NCI-H524 (cell line): ENCODE measurements at regions not wholly inside any gene's neighbourhood (a gene's known extent, or its start where the extent isn't known, plus 50 kb on each side); places are given as distances from the start of the nearest gene placed in this dataset.
"Not testable (repeated sequence)": the region's sequence is repeated elsewhere in the genome, so short reads cannot be mapped to it uniquely, and the experiment has no call there.

Experiments used
- DNase-seq, 2 experiments: peaks; one replicate each; lab custom pipeline; 2025; lab: John Stamatoyannopoulos, UW

DNA sequence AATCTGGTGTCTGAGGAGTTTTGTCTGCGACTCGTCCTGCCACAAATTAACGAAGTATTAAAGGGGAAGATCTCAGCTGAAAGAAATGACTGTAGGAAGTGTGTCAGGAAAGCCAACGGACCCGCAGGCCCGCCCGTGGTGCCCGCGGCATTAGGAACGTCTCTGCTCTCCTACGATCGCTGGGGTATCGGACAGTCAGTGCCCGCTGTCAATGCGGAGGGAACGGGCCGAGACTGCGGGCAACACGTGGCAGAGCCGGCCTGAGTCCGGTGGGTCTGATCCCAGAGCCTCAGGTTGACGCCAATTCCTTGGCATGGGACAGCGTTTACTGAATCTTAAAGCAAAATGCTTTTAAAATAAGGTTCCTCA lies 128.7 kb downstream of the KBTBD2 start:
- DNase-seq: no peak

DNA sequence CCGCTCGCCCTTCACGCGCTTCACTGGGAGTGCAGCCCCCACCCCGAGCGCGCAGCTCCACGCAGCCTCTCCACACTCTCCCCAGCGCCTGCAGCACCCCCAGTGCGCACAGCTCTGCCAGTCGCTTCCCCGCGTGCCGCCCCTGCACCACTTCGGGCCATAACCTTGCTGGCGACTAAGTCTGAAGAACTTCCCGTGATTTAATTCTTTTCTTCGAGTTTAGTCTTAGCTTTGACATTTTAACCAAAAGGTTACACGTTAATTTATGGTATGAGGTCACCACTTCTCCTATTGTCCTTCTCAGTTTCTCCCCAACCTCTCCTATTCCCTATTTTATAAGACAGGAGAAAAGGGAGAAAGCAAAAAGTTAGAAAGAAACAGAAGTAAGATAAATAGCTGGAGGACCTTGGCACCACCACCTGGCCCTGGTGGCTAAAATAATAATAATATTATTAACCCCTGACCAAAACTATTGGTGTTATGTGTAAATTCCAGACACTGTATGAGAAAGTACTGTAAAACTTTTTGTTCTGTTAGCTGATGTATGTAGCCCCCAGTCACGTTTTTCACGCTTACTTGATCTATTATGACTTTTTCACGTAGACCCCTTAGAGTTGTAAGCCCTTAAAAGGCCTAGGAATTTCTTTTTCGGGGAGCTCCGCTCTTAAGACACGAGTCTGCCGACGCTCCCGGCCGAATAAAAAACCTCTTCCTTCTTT lies 129.2 kb downstream of the KBTBD2 start:
- not testable (repeated sequence) for DNase-seq

DNA sequence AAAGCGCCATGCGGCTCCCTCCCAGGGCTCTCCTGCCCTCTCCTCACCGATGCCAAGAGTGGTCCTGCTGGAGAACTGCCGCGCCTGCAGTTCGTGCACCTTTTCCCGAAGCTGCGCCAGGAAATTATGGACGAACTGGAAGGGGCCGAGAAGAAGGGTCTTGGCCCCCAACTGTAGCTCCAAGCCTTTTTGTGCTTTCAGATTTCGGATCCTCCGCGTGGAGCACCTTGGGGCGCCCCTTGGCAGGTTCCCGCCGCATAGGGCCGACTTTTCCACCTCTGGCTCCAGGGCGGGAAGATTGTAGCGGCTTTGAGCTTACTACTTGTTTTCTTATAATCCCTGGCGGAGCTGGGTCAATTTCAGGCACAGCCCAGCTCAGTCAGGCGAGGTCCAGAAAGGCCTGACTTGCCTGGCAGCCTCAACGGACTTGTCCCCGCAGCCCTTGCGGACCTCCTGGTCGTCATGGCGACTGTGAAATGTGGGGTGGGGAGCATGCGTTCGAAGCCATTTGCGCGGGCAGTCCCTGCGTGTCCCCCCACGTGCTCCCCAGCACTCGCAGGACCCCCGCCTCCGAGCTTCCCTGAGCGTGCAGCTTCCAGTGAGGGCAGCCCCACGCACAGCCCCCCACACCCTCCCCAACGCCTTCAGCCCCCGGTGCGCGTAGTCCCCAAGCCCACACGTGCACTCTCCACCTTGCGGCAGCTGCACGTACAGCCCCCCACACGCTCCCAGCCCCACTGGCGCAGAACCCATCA lies 129.9 kb downstream of the KBTBD2 start:
- DNase-seq: no peak

DNA sequence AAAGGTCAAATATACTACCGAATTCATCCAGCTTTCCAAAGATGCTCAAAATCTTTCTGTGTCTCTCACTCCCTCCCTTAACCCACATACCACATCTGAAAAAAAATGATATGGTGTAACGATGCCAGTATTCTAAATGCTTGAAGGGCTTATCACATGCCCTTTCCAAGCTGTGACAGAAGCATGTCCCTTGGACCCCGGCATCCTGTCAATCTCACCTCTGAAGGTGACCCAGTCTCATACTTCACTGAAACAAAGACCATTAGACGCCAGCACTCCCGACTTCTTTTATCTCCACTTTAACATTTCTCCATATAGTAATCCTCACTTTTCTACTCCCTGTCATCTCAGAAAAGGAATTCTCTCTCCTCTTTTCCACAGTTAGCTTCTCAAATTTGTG lies 130.8 kb downstream of the KBTBD2 start:
- DNase-seq: not testable (repeated sequence)

DNA sequence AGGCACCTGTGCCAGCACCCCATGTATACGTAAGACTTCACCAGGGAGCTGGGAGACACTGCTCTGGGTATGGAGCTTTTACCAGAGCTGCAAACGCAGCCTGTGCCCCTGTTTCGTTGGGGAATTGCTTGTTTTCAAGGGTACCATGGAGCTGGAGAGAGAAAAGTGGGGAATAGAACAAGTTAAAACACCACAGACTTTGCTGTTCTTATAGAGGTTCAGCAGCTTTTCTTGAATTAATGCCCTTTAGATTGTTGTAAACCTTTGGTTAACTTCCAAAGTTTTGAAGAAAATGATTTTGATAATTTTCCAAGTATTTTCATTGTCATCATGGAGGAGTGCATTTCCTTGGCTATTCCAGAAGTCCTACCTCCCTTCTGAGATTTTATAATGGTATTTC lies 131.7 kb downstream of the KBTBD2 start:
- not testable (repeated sequence) for DNase-seq

DNA sequence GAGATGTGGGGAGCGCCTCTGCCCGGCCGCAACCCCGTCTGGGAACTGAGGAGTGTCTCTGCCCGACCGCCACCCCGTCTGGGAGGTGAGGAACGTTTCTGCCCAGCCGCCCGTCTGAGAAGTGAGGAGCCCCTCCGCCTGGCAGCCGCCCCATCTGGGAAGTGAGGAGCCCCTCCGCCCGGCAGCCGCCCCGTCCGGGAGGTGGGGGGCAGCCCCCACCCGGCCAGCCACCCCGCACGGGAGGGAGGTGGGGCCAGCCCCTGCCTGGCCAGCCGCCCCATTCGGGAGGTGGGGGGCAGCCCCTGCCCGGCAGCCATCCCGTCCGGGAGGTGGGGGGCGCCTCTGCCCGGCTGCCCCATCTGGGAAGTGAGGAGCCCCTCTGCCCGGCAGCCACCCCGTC lies 137.7 kb downstream of the KBTBD2 start:
- not testable (repeated sequence) for DNase-seq

DNA sequence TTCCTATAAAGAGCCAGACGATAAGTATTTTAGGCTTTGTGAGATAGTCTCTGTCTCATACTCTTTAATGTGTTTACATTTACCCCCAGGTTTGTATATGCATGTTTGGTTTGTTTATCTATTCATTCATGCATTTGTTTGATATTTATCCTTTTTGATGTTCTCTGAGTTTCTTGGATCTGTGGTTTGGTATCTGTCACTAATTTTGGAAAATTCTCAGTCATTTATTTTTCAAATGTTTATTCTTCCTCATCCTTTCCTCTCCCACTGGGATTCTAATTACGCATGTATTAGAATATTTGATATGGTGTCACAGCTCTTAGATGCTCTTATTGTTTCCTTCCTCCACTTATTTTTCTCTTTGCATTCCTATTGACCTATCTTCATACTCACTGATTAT lies 143.2 kb downstream of the KBTBD2 start:
- DNase-seq: not testable (repeated sequence)

DNA sequence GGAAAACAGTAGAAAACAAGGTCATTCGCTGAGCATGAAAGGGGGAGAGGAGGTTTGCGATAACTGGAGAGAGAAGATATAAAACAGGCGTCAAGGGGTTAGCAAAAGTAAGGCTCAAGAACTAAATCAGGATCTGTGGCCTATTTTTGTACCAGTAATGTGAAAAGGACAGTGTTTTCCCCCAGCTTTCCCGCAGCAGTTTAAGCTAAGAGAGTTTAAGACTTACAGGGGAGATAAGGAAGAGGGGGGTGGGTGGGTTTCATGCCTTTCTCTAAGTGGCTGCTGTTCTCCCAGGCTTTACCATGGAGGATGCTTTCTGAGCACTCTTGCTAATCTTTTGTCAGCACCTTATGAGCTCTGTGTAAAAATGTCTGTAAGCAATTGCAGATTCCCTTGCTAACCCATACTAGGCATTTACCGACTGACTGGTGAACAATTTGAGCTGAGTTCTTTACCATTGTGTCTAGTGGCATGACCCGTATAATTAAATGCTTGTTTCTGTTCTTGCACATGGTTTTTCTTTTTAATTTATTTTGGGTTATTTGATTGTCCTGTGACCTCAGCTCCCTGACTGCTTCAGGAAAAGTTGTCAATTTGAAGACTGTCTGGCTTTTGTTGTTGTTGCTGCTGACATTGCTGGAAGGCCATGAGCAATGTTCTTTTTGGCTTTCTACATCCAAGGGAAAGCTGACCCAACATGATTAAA lies 144.0 kb downstream of the KBTBD2 start:
- DNase-seq: not testable (repeated sequence)

DNA sequence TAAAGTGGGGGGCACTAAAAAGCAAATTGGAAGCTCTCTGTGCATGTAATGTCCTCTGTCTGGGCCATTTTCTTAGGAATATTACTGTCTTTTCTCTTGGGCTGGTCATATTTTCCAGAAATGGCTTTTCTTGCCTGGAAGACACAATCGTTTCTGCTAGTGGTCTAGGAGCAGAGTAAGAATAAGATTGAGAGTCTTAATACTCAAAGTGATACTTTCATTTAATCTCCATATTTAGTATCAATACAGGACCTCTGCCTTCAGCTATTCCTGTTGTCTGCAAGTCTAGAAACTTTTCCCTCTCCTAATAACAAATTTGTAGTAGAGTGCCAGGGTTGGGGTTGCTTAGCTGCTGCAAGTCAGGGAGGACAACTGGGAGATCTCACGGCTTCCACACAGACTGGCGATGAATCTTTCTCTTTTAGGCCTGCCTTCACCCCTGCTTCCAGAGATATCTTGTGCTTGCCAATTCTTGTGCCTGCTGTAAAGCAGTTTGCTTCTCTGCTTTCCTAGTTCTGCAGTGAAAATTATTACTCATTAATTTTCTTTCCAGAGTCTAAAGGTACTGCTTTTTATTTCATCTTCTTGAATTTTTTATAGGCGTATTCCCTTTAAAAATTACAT lies 149.6 kb downstream of the KBTBD2 start:
- not testable (repeated sequence) for DNase-seq

DNA sequence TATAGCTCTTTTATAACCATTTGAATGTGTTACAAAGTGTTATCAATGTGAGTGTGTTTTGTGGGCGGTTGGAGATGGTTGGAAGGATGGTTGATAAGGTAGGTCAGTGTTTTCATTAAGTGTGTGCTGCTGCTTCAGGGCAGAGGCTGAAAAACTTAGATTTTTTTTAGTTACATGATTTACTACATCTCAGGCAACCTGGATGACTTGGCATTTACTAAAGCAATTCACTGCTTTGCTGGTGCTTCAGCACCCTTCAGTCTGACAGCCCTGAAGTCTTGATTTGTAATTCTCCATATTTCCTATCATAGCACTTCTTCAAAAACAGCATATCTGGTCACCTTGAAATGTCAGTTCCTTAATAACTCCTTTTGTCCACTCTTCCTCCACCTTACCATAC lies 151.8 kb downstream of the KBTBD2 start:
- not testable (repeated sequence) for DNase-seq

DNA sequence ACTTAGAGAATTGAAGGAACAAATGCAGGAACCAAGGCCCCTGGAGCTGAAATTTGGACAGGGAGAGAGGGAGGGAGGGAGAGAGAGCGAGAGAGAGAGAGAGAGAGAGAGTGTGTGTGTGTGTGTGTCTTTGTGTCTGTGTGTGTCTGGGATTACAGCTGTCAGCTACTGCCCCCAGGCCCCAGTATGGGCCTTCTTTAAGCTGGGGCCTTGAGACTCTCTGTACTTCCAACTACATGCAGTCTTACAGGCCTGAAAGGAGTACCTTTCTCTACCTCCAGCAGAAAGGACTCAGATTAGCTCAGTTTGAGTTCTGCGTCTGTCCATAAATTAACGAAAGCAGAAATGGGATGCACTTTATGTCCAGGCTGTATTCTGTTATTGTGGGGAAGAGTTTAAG lies 153.2 kb downstream of the KBTBD2 start:
- not testable (repeated sequence) for DNase-seq

DNA sequence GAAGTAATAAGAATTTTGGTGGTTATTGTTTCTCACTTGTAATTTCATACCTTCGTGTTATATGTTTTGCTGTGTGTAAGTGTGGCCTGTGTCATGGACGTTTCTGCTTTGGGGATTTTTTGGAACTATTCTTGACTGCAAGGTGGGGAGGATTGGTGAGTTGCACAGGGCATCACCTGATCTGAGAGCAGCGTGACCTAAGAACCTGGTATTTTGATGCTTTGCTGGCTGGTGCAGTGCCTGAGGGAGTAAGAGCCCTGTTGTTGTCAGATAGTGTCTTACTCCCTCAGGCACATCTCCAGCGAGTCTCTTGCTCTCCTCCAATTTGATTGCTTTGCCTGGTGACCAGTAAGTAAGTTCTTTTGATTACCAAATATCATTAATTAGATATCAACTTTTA lies 158.8 kb downstream of the KBTBD2 start:
- DNase-seq: not testable (repeated sequence)

DNA sequence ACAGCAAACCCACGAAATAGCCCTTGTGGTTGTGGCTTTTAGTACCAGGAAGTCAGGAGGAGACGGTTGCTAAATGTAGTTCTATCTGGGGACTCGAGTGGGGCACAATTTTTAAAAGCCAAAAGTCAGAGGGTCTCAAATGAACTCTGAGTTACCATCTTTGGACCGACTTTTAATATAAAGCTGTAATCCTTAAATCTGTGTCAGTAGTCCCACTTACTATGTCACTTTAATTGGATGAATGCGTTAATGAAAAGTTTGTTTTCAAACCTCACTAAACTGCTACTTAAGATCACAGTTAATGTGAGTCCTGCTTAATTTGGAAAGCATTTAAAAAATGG lies 162.3 kb downstream of the KBTBD2 start:
- DNase-seq: peak in 1 of 2 experiments; percentile 2

DNA sequence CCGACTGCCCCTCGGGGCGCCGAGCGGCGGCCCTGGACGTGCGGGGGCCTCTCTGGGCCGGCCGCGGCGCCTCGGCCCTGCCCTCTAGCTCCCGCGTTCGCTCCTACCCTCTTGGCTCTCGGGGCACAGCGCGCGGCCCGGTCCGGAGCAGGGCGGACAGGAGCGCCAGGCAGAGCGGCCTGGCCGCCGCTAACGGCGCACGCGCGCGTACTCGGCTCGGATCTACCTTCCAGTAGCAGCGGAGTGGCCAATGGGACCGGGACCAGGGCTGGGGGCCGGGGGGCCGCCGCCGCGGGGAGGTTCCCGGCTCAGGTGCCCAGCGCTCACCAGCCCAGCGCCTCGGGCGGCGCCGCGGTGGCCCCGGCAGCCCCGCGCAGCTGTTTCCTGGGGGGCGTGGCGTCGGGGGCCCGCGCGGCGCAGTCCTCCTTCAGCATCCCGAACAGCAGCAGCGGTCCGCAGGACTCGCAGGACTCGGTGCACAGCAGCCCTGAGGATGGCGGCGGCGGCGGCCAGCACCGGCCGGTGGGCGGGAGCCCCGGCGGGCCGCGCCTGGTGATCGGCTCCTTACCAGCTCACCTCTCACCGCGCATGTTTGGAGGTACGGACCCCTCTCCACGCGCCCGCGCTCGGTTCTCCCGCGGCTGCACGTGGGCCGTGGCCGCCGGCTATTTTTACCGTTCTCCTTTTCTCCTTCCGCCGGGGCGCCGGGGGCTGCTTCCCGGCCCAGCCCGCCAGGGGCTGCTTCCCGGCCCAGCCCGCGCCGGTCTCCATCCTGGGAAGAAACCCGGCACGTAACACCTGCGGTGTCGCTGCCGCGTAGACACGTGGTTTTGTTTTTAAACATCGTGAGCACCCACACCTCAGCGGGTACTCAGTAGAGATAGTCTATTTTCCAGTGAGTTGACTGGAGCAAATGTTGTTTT lies 162.9 kb downstream of the KBTBD2 start:
- peak; percentile 17 to 63 for DNase-seq

DNA sequence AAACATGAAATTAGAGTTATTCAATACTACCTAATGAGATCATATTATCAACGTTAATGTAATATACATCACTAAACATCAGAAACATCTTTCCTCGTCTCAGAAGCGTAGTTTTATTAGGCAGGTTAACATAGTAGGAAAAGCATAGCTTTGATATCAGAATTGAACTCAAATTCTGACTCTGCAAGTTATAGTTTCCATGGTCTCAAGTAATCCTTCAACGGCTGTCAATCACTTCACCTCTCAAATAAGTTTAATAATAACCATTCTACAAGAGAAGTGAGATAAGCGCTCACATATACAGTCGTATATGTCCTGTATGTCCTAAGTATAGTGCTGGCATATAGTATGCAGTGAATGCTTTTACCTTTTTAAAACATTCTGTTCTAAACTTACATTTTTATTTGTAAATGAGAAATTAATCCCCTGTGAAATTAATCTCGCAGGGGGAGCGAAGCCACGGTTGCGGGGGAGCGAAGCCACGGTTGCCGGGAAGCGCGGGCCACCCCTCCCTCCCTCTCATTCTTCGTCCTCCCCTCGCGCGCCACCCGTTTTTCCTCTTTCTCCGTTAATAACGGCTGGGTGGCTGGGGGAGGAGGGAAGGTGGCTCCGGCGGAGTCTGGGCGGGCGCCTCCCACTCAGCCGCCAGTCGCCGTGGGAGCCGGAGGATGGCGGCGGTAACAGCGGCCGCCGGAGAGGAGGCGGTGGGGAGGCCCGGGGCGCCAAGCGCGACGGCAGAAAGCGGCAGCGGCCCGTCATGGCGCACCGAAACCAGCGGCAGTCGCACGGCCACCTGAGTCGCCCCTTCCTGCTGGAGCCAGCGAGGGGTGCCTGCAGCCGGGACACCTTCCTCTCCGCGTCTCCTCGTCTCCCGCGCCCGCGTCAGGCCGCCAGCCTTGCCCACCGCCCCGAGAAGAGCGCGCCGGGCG lies 163.8 kb downstream of the KBTBD2 start:
- DNase-seq: peak in 1 of 2 experiments; percentile 29

DNA sequence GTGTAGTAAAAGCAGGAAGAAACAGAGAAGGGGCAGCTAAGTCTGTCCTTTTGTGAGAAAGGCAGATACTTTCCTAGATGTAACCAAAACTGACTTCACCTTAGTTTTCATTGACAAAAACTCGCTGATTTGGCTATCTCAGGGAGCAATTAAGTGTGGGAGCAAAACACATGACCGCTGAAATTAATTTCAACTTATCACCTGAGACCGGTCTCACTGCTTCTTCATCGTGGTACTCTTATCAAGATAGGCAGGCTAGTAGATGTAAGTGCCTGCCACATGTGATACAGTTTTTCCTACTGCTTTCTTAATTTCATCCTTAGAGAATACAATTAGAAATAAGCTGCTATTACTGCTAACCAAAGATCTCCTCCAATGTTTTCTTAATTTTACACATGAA lies 168.7 kb downstream of the KBTBD2 start:
- DNase-seq: not testable (repeated sequence)

DNA sequence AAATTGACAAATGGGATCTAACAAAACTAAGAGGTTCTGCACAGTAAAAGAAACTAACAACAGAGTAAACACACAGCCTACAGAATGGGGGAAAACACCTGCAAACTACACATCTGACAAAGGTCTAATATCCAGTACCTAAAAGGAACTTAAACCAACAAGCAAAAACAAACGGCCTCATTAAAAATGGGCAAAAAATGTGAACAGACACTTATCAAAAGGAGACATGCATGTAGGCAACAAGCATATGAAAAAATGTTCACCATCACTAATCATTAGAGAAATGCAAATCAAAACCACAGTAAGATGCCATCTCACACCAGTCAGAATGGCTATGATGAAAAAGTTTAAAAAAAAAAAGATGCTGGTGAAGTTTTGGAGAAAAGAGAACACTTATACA lies 197.4 kb downstream of the KBTBD2 start:
- no peak for DNase-seq

DNA sequence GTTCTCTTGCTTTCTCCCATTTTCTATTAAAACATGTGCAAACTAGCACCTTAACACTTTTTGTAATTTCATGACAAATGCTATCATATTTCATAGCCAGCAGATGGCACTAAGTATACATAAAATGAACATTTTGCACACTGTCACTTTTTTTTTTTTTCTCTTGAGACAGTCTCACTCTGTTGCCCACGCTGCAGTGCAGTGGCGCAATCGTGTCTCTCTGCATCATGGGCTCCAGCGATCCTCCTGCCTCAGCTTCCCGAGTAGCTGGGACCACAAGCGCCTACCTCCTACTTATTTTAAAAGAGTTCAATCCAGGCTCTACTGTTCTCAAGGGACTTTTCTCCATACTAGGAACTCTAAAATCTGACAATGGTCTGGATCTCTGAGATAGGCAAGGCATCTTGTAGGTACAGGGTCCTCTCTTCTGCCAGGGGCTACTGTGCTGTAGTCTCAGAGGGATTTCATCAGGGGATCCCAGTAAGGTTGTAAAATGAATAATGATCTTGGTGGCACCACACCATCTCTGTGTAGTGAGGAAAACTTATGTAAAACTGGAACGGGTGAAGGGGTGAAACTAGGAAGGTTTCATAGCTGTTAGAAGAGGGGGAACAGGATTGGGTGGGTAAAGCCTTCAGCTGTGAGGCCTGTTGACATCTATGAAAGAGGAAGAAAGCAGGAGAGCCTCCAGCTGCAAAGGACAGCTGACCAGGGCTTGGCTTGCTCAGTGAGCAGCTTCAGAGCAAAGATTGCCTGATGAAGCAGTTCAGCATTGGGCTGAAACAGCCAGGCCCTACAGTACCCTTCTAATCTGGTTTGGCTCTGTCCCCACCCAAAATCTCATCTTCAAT lies 196.9 kb downstream of the AVL9 start:
- peak in 1 of 2 experiments; percentile 34 for DNase-seq

DNA sequence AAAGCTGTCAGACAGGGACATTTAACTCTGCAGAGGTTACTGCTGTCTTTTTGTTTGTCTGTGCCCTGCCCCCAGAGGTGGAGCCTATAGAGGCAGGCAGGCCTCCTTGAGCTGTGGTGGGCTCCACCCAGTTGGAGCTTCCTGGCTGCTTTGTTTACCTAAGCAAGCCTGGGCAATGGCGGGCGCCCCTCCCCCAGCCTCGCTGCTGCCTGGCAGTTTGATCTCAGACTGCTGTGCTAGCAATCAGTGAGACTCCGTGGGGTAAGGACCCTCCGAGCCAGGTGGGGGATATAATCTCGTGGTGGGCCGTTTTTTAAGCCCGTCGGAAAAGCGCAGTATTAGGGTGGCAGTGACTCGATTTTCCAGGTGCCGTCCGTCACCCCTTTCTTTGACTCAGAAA lies 192.8 kb downstream of the AVL9 start:
- DNase-seq: not testable (repeated sequence)
